Glutamatergic neuron (in vitro differentiated cells): ENCODE measurements at regions not wholly inside any gene's neighbourhood (a gene's known extent, or its start where the extent isn't known, plus 50 kb on each side); places are given as distances from the start of the nearest gene placed in this dataset.
"Not testable (repeated sequence)": the region's sequence is repeated elsewhere in the genome, so short reads cannot be mapped to it uniquely, and the experiment has no call there.

ENCODE experiments used
- DNase-seq: peaks from one replicate; pipeline ENCODE4 v3.0.0; 2022
- H3K27ac Mint-ChIP-seq: one replicate; pipeline ENCODE4 v1.8.0; 2020; ENCODE audit warnings: mild to moderate bottlenecking, mixed read lengths, inconsistent platforms; ENCODE audit not compliant: unreplicated experiment
- H3K27me3 Mint-ChIP-seq: one replicate; pipeline ENCODE4 v1.8.0; 2020; ENCODE audit warnings: mild to moderate bottlenecking, moderate library complexity, mixed read lengths, inconsistent platforms; ENCODE audit not compliant: unreplicated experiment
- H3K36me3 Mint-ChIP-seq: one replicate; pipeline ENCODE4 v1.8.0; 2020; ENCODE audit warnings: mild to moderate bottlenecking, mixed read lengths, inconsistent platforms; ENCODE audit not compliant: unreplicated experiment
- H3K4me1 Mint-ChIP-seq: one replicate; pipeline ENCODE4 v1.8.0; 2020; ENCODE audit warnings: mild to moderate bottlenecking, low read depth, mixed read lengths, inconsistent platforms; ENCODE audit not compliant: unreplicated experiment
- H3K4me3 Mint-ChIP-seq: one replicate; pipeline ENCODE4 v1.8.0; 2020; ENCODE audit warnings: mild to moderate bottlenecking, mixed read lengths, inconsistent platforms; ENCODE audit not compliant: unreplicated experiment
- H3K9me3 Mint-ChIP-seq: one replicate; pipeline ENCODE4 v1.8.0; 2020; ENCODE audit warnings: mild to moderate bottlenecking, moderate library complexity, mixed read lengths, inconsistent platforms; ENCODE audit not compliant: unreplicated experiment
- CTCF ChIP-seq: fragments of 200-600 bp; sonication (generic); IDR thresholded peaks from one replicate; pipeline ENCODE4 v1.5.0; 2021; ENCODE audit not compliant: partially characterized antibody, unreplicated experiment

DNA sequence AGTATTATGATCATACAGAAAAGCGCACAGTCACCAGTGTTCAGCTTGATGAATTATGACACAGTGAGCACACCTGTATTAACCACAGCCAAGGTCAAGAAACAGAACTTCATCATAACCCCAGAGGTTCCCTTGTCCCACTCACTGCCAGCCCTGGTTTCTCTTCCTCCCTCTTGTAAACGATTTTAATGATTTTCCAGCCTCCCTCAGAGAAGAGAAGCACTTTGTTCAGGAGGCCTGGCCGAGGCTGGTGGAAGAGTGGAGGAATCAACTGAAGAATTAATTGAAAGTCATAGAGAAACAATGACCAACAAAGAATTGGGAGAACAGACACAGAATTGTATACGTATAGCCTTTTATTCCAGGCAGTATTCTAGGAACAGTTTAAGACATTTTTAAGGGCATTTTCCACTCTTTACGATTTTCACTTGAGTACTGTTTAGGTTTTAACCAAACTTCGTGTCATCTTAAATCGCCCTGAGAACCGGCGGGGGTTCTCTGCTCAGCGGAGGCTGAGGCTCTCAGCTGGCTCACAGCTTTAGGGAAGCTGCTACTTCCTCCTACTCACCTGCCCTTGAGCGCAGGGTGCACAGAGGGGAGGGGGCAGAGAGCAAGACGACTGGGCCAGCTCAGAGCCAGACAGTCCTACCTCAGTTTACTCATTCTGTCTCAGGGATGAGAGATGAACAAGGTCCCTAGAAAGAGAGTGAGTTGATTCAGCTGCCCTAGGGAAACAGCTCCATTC lies 108.6 kb downstream of the AKAP11 start:
- no peak for TF ChIP-seq CTCF
- H3K27me3 Mint-ChIP-seq = no peaks in the 10 kb centered on the region
- DNase-seq = no peak

DNA sequence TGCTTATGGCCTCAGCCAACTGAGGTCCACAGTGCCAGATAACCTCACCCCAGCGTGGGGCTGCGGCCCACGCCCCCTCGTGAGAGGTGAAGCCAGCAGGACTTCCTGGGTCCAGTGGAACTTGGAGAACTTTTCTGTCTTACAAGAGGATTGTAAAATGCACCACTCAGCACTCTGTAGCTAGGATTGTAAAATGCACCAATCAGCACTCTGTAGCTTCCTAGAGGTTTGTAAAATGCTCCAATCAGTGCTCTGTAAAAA lies 109.1 kb downstream of the AKAP11 start:
- no peak for TF ChIP-seq CTCF
- Mint-ChIP-seq H3K9me3 (no peaks in the 10 kb centered on the region), H3K4me1 (no peaks in the 10 kb centered on the region), H3K27me3 (no peaks in the 10 kb centered on the region), H3K27ac (no peak overlapping the region), H3K4me3 (no peak overlapping the region), H3K36me3 (no peaks in the 10 kb centered on the region)
- no peak for DNase-seq

More for the DNA sequence above, 108.6 kb downstream of the AKAP11 start:
- Mint-ChIP-seq H3K36me3 (no peaks in the 10 kb centered on the region), H3K4me3 (no peak overlapping the region), H3K27ac (no peak overlapping the region), H3K4me1 (no peaks in the 10 kb centered on the region), H3K9me3 (no peaks in the 10 kb centered on the region)

GRCh38 chr13:42381426-42381825 lies 109.5 kb downstream of the AKAP11 start:
- not testable (repeated sequence) for H3K4me1 Mint-ChIP-seq, H3K9me3 Mint-ChIP-seq, DNase-seq, H3K27me3 Mint-ChIP-seq, H3K4me3 Mint-ChIP-seq, H3K36me3 Mint-ChIP-seq, H3K27ac Mint-ChIP-seq

GRCh38 chr13:42383025-42383424 lies 111.1 kb downstream of the AKAP11 start:
- H3K36me3 Mint-ChIP-seq = no peaks in the 10 kb centered on the region
- H3K4me3 Mint-ChIP-seq = no peak overlapping the region
- no peak overlapping the region for H3K27ac Mint-ChIP-seq
- no peak for DNase-seq
- no peaks in the 10 kb centered on the region for H3K9me3 Mint-ChIP-seq
- H3K4me1 Mint-ChIP-seq = no peaks in the 10 kb centered on the region
- TF ChIP-seq CTCF = no peak
- H3K27me3 Mint-ChIP-seq = no peaks in the 10 kb centered on the region

DNA sequence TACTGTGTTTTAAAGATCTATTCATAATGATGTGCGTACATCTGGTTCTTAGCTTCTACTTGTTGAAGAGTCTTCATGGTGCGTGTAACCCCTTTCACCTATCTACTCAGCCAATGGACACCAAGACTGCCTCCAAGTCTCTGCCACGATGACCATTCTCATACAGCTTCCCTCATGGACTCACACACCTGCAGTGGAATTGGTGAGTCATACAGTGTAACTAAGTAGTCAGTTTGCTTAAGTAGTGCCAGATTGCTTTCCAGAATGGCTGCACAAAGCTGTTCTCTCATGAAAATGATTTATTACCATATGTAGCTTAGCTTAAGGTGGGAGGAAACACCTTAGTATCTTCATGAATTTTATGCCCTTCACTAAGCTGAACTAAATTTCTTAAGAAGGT lies 112.3 kb downstream of the AKAP11 start:
- Mint-ChIP-seq H3K9me3 (no peaks in the 10 kb centered on the region), H3K27ac (no peak overlapping the region), H3K4me3 (no peak overlapping the region), H3K4me1 (no peaks in the 10 kb centered on the region), H3K27me3 (no peaks in the 10 kb centered on the region), H3K36me3 (no peaks in the 10 kb centered on the region)
- DNase-seq = no peak
- no peak for TF ChIP-seq CTCF
